Chondrocyte (in vitro differentiated cells): ENCODE measurements at regions not wholly inside any gene's neighbourhood (a gene's known extent, or its start where the extent isn't known, plus 50 kb on each side); places are given as distances from the start of the nearest gene placed in this dataset.

ENCODE experiments used
- DNase-seq: peaks from one replicate; pipeline ENCODE4 v3.0.0; 2021; ENCODE audit warnings: mixed read lengths, low spot score
- H3K27ac Mint-ChIP-seq: one replicate; pipeline ENCODE4 v1.8.0; 2021; ENCODE audit warnings: mild to moderate bottlenecking, moderate library complexity, mixed read lengths; ENCODE audit not compliant: unreplicated experiment
- H3K27me3 Mint-ChIP-seq: 2 replicates; pipeline ENCODE4 v1.8.0; 2021; ENCODE audit warnings: low read depth, mixed read lengths
- H3K36me3 Mint-ChIP-seq: 2 replicates; pipeline ENCODE4 v1.8.0; 2021; ENCODE audit warnings: low read depth, mixed read lengths
- H3K4me1 Mint-ChIP-seq: 2 replicates; pipeline ENCODE4 v1.8.0; 2021; ENCODE audit warnings: low read depth, mild to moderate bottlenecking, mixed read lengths
- H3K4me3 Mint-ChIP-seq: one replicate; pipeline ENCODE4 v1.8.0; 2021; ENCODE audit warnings: mild to moderate bottlenecking, moderate library complexity, mixed read lengths; ENCODE audit not compliant: unreplicated experiment
- H3K9me3 Mint-ChIP-seq: 2 replicates; pipeline ENCODE4 v1.8.0; 2021; ENCODE audit warnings: low read depth, mixed read lengths
- CTCF ChIP-seq: fragments of 200-600 bp; sonication (generic); IDR thresholded peaks from 2 replicates; pipeline ENCODE4 v1.5.0; 2021; ENCODE audit warnings: antibody characterized with exemption, mild to moderate bottlenecking, moderate library complexity

- TF ChIP-seq CTCF: no peak
- H3K4me3 Mint-ChIP-seq: no peak overlapping the region
- H3K4me1 Mint-ChIP-seq: peaks cover 47% of the 10 kb centered on the region
- no peaks in the 10 kb centered on the region for H3K27me3 Mint-ChIP-seq
- DNase-seq: no peak
- H3K36me3 Mint-ChIP-seq: no peaks in the 10 kb centered on the region
- peaks cover 3% of the 10 kb centered on the region for H3K9me3 Mint-ChIP-seq
- H3K27ac Mint-ChIP-seq: no peak overlapping the region
Observed at GRCh38 chr22:27452245-27452644, 349.3 kb downstream of the MN1 start.

DNA sequence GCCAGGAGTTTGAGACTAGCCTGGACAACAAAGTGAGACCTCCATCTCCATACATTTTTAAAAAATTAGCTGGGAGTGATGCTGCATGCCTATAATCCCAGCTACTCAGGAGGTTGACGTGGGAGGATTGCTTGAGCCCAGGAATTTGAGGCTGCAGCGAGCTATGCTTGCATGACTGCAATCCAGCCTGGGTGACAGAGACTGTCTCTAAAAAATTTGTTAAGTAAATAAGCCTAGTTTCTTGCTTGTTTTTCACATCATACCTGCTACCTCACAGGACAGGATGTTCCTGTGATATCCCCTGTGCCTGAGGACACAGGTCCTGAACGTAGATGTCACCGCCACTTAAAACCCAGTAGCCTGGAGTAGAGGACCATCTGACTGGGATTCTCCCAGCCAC lies 348.6 kb downstream of the MN1 start:
- Mint-ChIP-seq H3K9me3 (peaks cover 3% of the 10 kb centered on the region), H3K4me3 (no peak overlapping the region), H3K27ac (peak overlapping the region; percentile 81), H3K36me3 (no peaks in the 10 kb centered on the region), H3K27me3 (no peaks in the 10 kb centered on the region), H3K4me1 (peaks cover 53% of the 10 kb centered on the region)
- no peak for DNase-seq
- TF ChIP-seq CTCF: no peak

- DNase-seq: no peak
- no peak overlapping the region for H3K4me3 Mint-ChIP-seq
- H3K9me3 Mint-ChIP-seq: peaks cover 3% of the 10 kb centered on the region
- H3K4me1 Mint-ChIP-seq: peaks cover 53% of the 10 kb centered on the region
- no peaks in the 10 kb centered on the region for H3K36me3 Mint-ChIP-seq
- H3K27me3 Mint-ChIP-seq: no peaks in the 10 kb centered on the region
- no peak for TF ChIP-seq CTCF
- no peak overlapping the region for H3K27ac Mint-ChIP-seq
Observed at GRCh38 chr22:27453725-27454124, 347.8 kb downstream of the MN1 start.

GRCh38 chr22:27454807-27455450 lies 346.6 kb downstream of the MN1 start:
- Mint-ChIP-seq H3K27me3 (no peaks in the 10 kb centered on the region), H3K27ac (no peak overlapping the region), H3K9me3 (peaks cover 3% of the 10 kb centered on the region), H3K4me3 (no peak overlapping the region), H3K4me1 (peaks cover 63% of the 10 kb centered on the region), H3K36me3 (no peaks in the 10 kb centered on the region)
- no peak for DNase-seq
- no peak for TF ChIP-seq CTCF

DNA sequence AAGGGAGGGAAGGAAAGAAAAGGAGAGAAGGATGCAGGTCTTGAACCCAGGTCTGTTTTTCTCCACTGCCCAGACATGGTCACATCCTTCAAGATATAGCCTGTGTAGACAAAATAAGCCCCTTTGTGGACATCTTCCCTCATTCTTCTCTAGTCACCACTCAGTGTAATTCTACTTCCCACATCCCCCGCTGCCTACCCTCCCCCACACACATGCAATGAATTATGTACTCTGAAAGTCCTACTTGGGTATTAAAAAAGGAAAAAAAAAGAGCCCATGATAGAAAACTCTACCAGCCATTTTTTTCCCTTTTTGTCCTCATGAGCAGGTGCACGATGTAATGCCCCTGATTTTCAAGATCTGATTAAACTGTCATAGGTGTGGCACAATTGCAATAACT lies 346.0 kb downstream of the MN1 start:
- Mint-ChIP-seq H3K27me3 (no peaks in the 10 kb centered on the region), H3K4me1 (peaks cover 69% of the 10 kb centered on the region), H3K9me3 (peaks cover 2% of the 10 kb centered on the region), H3K36me3 (no peaks in the 10 kb centered on the region), H3K4me3 (no peak overlapping the region), H3K27ac (no peak overlapping the region)
- no peak for TF ChIP-seq CTCF
- DNase-seq: no peak
